Fibroblast of lung (primary cell): ENCODE measurements at regions not wholly inside any gene's neighbourhood (a gene's known extent, or its start where the extent isn't known, plus 50 kb on each side); places are given as distances from the start of the nearest gene placed in this dataset.

Source experiments
- DNase-seq, 2 donors: peaks; one replicate each; pipeline versions ENCODE4 v3.0.0 to v3.0.0-alpha.2; 2010; ENCODE audit warnings: low read depth in 2 of 2
- H2AFZ ChIP-seq: 2 replicates; pipeline ENCODE4 v1.5.1; 2012; ENCODE audit warnings: low read length, control low read depth, inconsistent platforms
- H3K27ac ChIP-seq: 2 replicates; pipeline ENCODE4 v1.5.1; 2011; ENCODE audit warnings: low read length, control low read depth; ENCODE audit not compliant: insufficient read depth
- H3K27me3 ChIP-seq: 2 replicates; pipeline ENCODE4 v1.5.1; 2011; ENCODE audit warnings: mild to moderate bottlenecking, low read length; ENCODE audit not compliant: control insufficient read depth, insufficient read depth
- H3K36me3 ChIP-seq: 2 replicates; pipeline ENCODE4 v1.5.1; 2011; ENCODE audit warnings: low read length; ENCODE audit not compliant: control insufficient read depth, insufficient read depth
- H3K4me1 ChIP-seq: 2 replicates; pipeline ENCODE4 v1.5.1; 2011; ENCODE audit warnings: low read length; ENCODE audit not compliant: control insufficient read depth, insufficient read depth; ENCODE audit errors: extremely low read depth
- H3K4me2 ChIP-seq: 2 replicates; pipeline ENCODE4 v1.5.1; 2011; ENCODE audit warnings: low read length, control low read depth; ENCODE audit not compliant: insufficient read depth; ENCODE audit errors: extremely low read depth
- H3K4me3 ChIP-seq, 4 experiments: fragments of 200-600 bp in 1 of 4; sonication (generic) in 1 of 4; replicated peaks in 1 of 4; 2 replicates each; pipeline ENCODE4 v1.5.1; 2011 to 2016; ENCODE audit warnings: low read length in 4 of 4, low read depth in 3 of 4, mild to moderate bottlenecking in 3 of 4, control low read depth in 2 of 4, inconsistent platforms in 1 of 4, mixed read lengths in 1 of 4; ENCODE audit not compliant: insufficient read depth in 1 of 4; ENCODE audit errors: control extremely low read depth in 1 of 4
- H3K79me2 ChIP-seq: 2 replicates; pipeline ENCODE4 v1.5.1; 2012; ENCODE audit warnings: mild to moderate bottlenecking, low read length, inconsistent platforms; ENCODE audit not compliant: control insufficient read depth, insufficient read depth
- H3K9ac ChIP-seq: 2 replicates; pipeline ENCODE4 v1.5.1; 2011; ENCODE audit warnings: mild to moderate bottlenecking, low read length, control low read depth; ENCODE audit not compliant: insufficient read depth
- H3K9me3 ChIP-seq: 2 replicates; pipeline ENCODE4 v1.5.1; 2012; ENCODE audit warnings: low read depth, low read length; ENCODE audit not compliant: control insufficient read depth, insufficient read depth
- H4K20me1 ChIP-seq: 2 replicates; pipeline ENCODE4 v1.5.1; 2011; ENCODE audit warnings: low read length; ENCODE audit not compliant: control insufficient read depth, insufficient read depth; ENCODE audit errors: extremely low read depth
- EZH2 ChIP-seq: IDR thresholded peaks from 2 replicates; pipeline ENCODE4 v1.5.1; 2012; ENCODE audit warnings: low read length, control low read depth, mild to moderate bottlenecking; ENCODE audit errors: missing control alignments
- TF ChIP-seq, protein P1 (sequence below), 2 donors: IDR thresholded peaks in 1 of 2; conservative IDR thresholded peaks in 1 of 2; 1 replicate in 1 of 2; 2 replicates in 1 of 2; pipeline ENCODE4 v1.5.1; 2011 to 2012; ENCODE audit warnings: low read length in 2 of 2, control low read depth in 1 of 2, inconsistent platforms in 1 of 2, low read depth in 1 of 2, mild to moderate bottlenecking in 1 of 2

DNA sequence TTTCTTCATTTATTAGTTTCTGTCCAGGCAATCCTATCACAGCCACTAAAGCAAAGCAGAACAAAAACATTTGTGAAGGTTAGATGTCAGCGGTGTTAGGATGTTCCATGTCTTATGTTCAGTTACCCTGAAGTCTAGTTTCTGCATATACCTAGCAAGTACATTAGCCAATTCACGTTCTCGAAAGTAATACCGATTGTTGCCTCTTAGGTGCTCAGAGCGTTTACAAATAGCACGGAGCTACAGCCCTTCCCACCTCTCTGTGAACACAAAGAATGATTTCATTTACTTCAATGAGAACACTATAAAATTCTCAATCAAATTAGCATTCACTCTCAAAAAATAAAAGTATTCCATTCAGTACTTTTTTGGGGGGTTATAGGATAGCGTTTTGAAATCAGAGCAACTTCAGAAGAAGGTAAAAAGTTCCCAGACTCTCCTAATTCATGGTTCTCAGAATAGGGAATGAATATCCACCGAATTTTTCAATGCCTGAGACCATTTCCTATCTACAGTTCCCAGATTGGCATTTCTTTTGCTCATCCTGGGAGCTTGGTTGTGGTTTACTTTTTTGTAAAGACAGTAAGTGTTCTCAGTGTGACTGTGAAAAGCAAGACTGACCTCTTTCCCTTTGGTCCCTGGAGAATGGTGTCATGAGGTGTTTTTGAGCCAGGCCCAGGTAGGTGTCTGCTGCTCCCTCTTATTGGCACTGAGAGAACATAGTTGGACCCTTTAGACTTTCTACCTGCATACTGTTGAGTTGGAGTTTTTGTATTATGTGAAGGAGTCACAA is 488.0 kb upstream of the RGS6 start:
- no peak overlapping the region for H3K9ac ChIP-seq
- H4K20me1 ChIP-seq: no peaks in the 10 kb centered on the region
- H3K27ac ChIP-seq: no peak overlapping the region
- H3K79me2 ChIP-seq: no peaks in the 10 kb centered on the region
- no peak overlapping the region for H2AFZ ChIP-seq
- H3K4me1 ChIP-seq: peaks cover 4% of the 10 kb centered on the region
- no peaks in the 10 kb centered on the region for H3K9me3 ChIP-seq
- TF ChIP-seq EZH2: no peak
- TF ChIP-seq, protein P1, sequence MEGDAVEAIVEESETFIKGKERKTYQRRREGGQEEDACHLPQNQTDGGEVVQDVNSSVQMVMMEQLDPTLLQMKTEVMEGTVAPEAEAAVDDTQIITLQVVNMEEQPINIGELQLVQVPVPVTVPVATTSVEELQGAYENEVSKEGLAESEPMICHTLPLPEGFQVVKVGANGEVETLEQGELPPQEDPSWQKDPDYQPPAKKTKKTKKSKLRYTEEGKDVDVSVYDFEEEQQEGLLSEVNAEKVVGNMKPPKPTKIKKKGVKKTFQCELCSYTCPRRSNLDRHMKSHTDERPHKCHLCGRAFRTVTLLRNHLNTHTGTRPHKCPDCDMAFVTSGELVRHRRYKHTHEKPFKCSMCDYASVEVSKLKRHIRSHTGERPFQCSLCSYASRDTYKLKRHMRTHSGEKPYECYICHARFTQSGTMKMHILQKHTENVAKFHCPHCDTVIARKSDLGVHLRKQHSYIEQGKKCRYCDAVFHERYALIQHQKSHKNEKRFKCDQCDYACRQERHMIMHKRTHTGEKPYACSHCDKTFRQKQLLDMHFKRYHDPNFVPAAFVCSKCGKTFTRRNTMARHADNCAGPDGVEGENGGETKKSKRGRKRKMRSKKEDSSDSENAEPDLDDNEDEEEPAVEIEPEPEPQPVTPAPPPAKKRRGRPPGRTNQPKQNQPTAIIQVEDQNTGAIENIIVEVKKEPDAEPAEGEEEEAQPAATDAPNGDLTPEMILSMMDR (conservative IDR thresholded peaks at IDR 0.05 in 1 of 2, IDR thresholded peaks at IDR 0.05 in 1 of 2; ENCODE audit: low read depth in 1 of 2, low read length in 2 of 2): no peak
- no peak overlapping the region for H3K4me2 ChIP-seq
- no peaks in the 10 kb centered on the region for H3K36me3 ChIP-seq
- no peak overlapping the region for H3K4me3 ChIP-seq
- no peaks in the 10 kb centered on the region for H3K27me3 ChIP-seq
- DNase-seq: no peak

DNA sequence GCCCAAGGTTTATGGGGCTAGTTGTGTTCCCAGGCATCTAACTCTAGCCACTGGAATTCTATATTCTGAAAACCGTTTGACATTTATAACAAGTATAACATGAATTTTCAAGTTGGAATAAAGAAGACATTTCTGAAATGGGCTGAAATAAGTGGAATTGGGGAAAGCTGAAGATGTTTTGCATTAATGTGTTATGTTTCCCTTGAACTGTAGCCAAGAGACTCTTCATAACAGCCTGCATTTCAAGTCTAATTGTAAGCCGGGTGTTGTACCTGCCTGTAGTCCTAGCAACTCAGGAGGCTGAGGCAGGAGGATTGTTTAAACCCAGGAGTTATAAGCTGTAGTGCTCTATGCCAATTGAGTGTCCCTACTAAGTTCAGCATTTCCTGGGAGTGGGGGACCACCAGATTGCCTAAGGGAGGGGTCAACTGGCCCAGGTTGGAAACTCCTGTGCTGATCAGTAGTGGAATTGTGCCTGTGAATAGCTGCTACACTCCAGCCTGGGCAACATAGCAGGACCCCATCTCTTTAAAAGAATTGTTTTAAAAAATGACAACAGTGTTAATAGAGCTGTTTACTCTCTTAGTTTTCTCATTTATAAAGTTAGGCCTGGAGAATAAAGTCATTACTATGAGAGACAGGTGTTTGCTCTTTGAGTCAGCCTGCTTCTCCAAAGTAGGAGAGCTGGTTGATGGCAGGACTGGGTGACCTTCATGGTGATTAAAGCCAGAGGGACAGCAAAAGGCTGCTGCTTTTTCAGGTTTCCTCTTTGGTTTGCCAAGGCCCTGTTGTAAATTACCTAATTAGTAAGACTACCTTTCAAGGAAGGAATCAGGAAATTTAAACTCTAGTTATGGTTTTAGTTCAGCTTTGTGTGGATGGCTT is 483.6 kb upstream of the RGS6 start:
- H3K36me3 ChIP-seq: no peaks in the 10 kb centered on the region
- no peak for DNase-seq
- no peak overlapping the region for H3K9ac ChIP-seq

More for the DNA sequence above, 483.6 kb upstream of the RGS6 start:
- H3K27ac ChIP-seq: no peak overlapping the region
- peaks cover 2% of the 10 kb centered on the region for H3K4me1 ChIP-seq
- no peaks in the 10 kb centered on the region for H3K27me3 ChIP-seq
- H3K9me3 ChIP-seq: no peaks in the 10 kb centered on the region
- H2AFZ ChIP-seq: no peak overlapping the region
- H4K20me1 ChIP-seq: no peaks in the 10 kb centered on the region
- H3K79me2 ChIP-seq: no peaks in the 10 kb centered on the region
- no peak overlapping the region for H3K4me3 ChIP-seq
- no peak overlapping the region for H3K4me2 ChIP-seq
- no peak for TF ChIP-seq EZH2
- TF ChIP-seq, protein P1 (conservative IDR thresholded peaks at IDR 0.05 in 1 of 2, IDR thresholded peaks at IDR 0.05 in 1 of 2; ENCODE audit: low read depth in 1 of 2, low read length in 2 of 2): no peak
